GM19025 (cell line): ENCODE measurements at regions not wholly inside any gene's neighbourhood (a gene's known extent, or its start where the extent isn't known, plus 50 kb on each side); places are given as distances from the start of the nearest gene placed in this dataset.

Experiments
- ATAC-seq: cut with Tn5 transposase; IDR thresholded peaks from one replicate; pipeline ENCODE4 v1.9.1; 2021; ENCODE audit warnings: mild to moderate bottlenecking, low read depth, moderate library complexity; ENCODE audit not compliant: unreplicated experiment

GRCh38 chr14:53493320-53493719, 340.2 kb upstream of the DDHD1 start:
- no peak for ATAC-seq

- no peak for ATAC-seq
These were observed 338.8 kb upstream of the DDHD1 start for GRCh38 chr14:53491884-53492277.

- ATAC-seq: no peak
These were observed 338.2 kb upstream of the DDHD1 start for GRCh38 chr14:53491256-53491883.

- no peak for ATAC-seq
These were observed 325.1 kb upstream of the DDHD1 start for GRCh38 chr14:53478174-53478573.

- ATAC-seq: no peak
These were observed 320.4 kb upstream of the DDHD1 start for GRCh38 chr14:53473480-53473879.

- ATAC-seq: no peak
These were observed 319.2 kb upstream of the DDHD1 start for GRCh38 chr14:53472306-53472705.

- no peak for ATAC-seq
These were observed 317.4 kb upstream of the DDHD1 start for GRCh38 chr14:53470351-53471043.

GRCh38 chr14:53468876-53469275, 315.8 kb upstream of the DDHD1 start:
- ATAC-seq: no peak

- no peak for ATAC-seq
These were observed 311.3 kb upstream of the DDHD1 start for GRCh38 chr14:53464376-53464775.

- ATAC-seq: no peak
These were observed 310.0 kb upstream of the DDHD1 start for GRCh38 chr14:53462931-53463778.

GRCh38 chr14:53461858-53462257, 308.7 kb upstream of the DDHD1 start:
- ATAC-seq: no peak

- ATAC-seq: no peak
These were observed 307.4 kb upstream of the DDHD1 start for GRCh38 chr14:53460544-53460943.

GRCh38 chr14:53458368-53458814, 305.3 kb upstream of the DDHD1 start:
- ATAC-seq: no peak

- no peak for ATAC-seq
These were observed 303.8 kb upstream of the DDHD1 start for GRCh38 chr14:53456931-53457330.

GRCh38 chr14:53452005-53452673, 299.0 kb upstream of the DDHD1 start:
- no peak for ATAC-seq

- no peak for ATAC-seq
These were observed 297.7 kb upstream of the DDHD1 start for GRCh38 chr14:53450871-53451270.

- ATAC-seq: no peak
These were observed 295.6 kb upstream of the DDHD1 start for GRCh38 chr14:53448682-53449081.

- ATAC-seq: no peak
These were observed 291.7 kb upstream of the DDHD1 start for GRCh38 chr14:53444677-53445312.

GRCh38 chr14:53441789-53442188, 288.7 kb upstream of the DDHD1 start:
- no peak for ATAC-seq

GRCh38 chr14:53437858-53438257, 284.7 kb upstream of the DDHD1 start:
- no peak for ATAC-seq
